ENCODE measurements at regions not wholly inside any gene's neighbourhood (a gene's known extent, or its start where the extent isn't known, plus 50 kb on each side); places are given as distances from the start of the nearest gene placed in this dataset.

- TF ChIP-seq SKIL (IDR thresholded peaks at IDR 0.05; ENCODE audit: low read depth, poor library complexity, severe bottlenecking) (no peak), SMARCA5 (IDR thresholded peaks at IDR 0.05) (no peak), NKRF (conservative IDR thresholded peaks at IDR 0.05) (no peak), FOS (IDR thresholded peaks at IDR 0.05; ENCODE audit: borderline replicate concordance, extremely low read depth, insufficient read length) (no peak), MLLT1 (IDR thresholded peaks at IDR 0.05) (no peak)
These were observed 336.5 kb downstream of the DIRAS2 start (continued) for GRCh38 chr9:90306158-90306557.

GRCh38 chr9:90307167-90307833 lies 335.3 kb downstream of the DIRAS2 start:
- SMC1A ChIA-PET (ENCODE audit: uncharacterized antibody, unreplicated experiment) = interaction anchor here (1.4 kb wide), 1 partner anchor 19 kb away, joined by 4 read pairs; no protein-coding TSS in a partner anchor
- RAD21 ChIA-PET (ENCODE audit: unreplicated experiment) = no interaction called here
- Histone ChIP-seq H3K4me3 (no peak overlapping the region), H3K4me2 (ENCODE audit: control insufficient read depth, insufficient read depth) (no peak overlapping the region), H3K9ac (ENCODE audit: control insufficient read depth, insufficient read depth, low read length) (no peak overlapping the region), H2AFZ (ENCODE audit: control insufficient read depth, low read depth, low read length) (no peak overlapping the region), H3K9me3 (replicated peaks; ENCODE audit: control insufficient read depth, insufficient read depth, low read length) (no peaks in the 10 kb centered on the region), H3K4me1 (ENCODE audit: control insufficient read depth, insufficient read depth, low read length) (no peaks in the 10 kb centered on the region), H3K27me3 (replicated peaks in 1 of 2; ENCODE audit: control insufficient read depth in 2 of 2, insufficient read depth in 2 of 2, low read length in 1 of 2) (peaks cover 2 to 3% of the 10 kb centered on the region in 2 experiments; a peak in 2 of 4 replicates), H3K36me3 (ENCODE audit: control insufficient read depth in 2 of 2, insufficient read depth in 2 of 2, low read length in 1 of 2) (no peaks in the 10 kb centered on the region), H3K79me2 (ENCODE audit: control insufficient read depth, insufficient read depth, low read length) (no peaks in the 10 kb centered on the region), H3K27ac (ENCODE audit: control insufficient read depth, insufficient read depth) (no peak overlapping the region), H4K20me1 (ENCODE audit: control insufficient read depth, insufficient read depth) (no peaks in the 10 kb centered on the region)
- in situ Hi-C loops (cut with MboI) = no loop called here
- ATAC-seq (no peak), FAIRE-seq (no peak), DNase-seq (ENCODE audit: low read depth, low spot score) (no peak)
- BruUV-seq (replicated peaks) = no TSS peak
- 48% methylated on average over 4 of the region's 4 CpGs for WGBS (ENCODE audit: insufficient coverage, insufficient replicate concordance, low lambda C conversion rate, missing lambda C conversion rate)
- CTCF ChIA-PET = interaction anchor here (1.0 kb wide), 1 partner anchor 27 kb away, joined by 3 read pairs; no protein-coding TSS in a partner anchor
- intact Hi-C loops (cut with micrococcal nuclease; ENCODE audit: unreplicated experiment) = no loop called here
- POLR2A ChIA-PET = no interaction called here
- TF ChIP-seq FOS (IDR thresholded peaks at IDR 0.05; ENCODE audit: borderline replicate concordance, extremely low read depth, insufficient read length) (no peak), LARP7 (IDR thresholded peaks at IDR 0.05) (no peak), ZBTB40 (IDR thresholded peaks at IDR 0.05; ENCODE audit: borderline replicate concordance) (no peak), ATF3 (IDR thresholded peaks at IDR 0.05; ENCODE audit: borderline replicate concordance, extremely low read depth, low read depth, low read length) (no peak), ZZZ3 (IDR thresholded peaks at IDR 0.05; ENCODE audit: control insufficient read depth, insufficient read length, low read depth) (no peak), NFXL1 (IDR thresholded peaks at IDR 0.05; ENCODE audit: borderline replicate concordance) (no peak)
